Omental fat pad (tissue), 3 donors: ENCODE measurements at regions not wholly inside any gene's neighbourhood (a gene's known extent, or its start where the extent isn't known, plus 50 kb on each side); places are given as distances from the start of the nearest gene placed in this dataset.

Source experiments
- ATAC-seq: fragments of 150-250 bp; one replicate; pipeline ENCODE4 v1.9.1; 2016; ENCODE audit warnings: mild to moderate bottlenecking, moderate library complexity; ENCODE audit not compliant: low FRiP score
- DNase-seq: peaks from one replicate; pipeline ENCODE4 v3.0.0-alpha.2; 2019; ENCODE audit warnings: low spot score
- TF ChIP-seq, protein P1 (sequence below), 3 donors: fragments of 450-650 bp; IDR thresholded peaks; one replicate each; pipeline ENCODE4 v1.5.1; 2016 to 2017; ENCODE audit warnings: antibody characterized with exemption in 3 of 3, mild to moderate bottlenecking in 3 of 3, moderate library complexity in 2 of 3

DNA sequence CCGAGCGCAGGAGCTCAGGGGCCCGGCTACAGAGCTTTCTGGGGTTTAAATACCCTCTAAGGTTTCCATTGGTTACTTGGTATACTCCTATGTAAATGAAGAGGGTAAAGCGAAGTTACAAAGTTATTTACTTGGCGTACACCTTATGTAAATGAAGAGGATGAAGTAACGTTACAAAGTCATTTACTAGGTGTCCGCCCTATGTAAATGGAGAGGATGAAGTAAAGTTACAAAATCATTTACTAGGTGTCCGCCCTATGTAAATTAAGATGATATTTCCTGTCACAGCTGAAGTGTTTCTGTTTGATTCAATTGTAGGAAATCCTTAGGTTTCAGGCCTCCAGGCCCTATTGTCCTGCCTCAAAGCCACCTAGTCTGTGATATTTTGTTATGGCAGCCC is 358.2 kb downstream of the MTRR start:
- DNase-seq (no peak), ATAC-seq (no peak)
- TF ChIP-seq, protein P1, sequence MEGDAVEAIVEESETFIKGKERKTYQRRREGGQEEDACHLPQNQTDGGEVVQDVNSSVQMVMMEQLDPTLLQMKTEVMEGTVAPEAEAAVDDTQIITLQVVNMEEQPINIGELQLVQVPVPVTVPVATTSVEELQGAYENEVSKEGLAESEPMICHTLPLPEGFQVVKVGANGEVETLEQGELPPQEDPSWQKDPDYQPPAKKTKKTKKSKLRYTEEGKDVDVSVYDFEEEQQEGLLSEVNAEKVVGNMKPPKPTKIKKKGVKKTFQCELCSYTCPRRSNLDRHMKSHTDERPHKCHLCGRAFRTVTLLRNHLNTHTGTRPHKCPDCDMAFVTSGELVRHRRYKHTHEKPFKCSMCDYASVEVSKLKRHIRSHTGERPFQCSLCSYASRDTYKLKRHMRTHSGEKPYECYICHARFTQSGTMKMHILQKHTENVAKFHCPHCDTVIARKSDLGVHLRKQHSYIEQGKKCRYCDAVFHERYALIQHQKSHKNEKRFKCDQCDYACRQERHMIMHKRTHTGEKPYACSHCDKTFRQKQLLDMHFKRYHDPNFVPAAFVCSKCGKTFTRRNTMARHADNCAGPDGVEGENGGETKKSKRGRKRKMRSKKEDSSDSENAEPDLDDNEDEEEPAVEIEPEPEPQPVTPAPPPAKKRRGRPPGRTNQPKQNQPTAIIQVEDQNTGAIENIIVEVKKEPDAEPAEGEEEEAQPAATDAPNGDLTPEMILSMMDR (IDR thresholded peaks at IDR 0.05) = no peak

DNA sequence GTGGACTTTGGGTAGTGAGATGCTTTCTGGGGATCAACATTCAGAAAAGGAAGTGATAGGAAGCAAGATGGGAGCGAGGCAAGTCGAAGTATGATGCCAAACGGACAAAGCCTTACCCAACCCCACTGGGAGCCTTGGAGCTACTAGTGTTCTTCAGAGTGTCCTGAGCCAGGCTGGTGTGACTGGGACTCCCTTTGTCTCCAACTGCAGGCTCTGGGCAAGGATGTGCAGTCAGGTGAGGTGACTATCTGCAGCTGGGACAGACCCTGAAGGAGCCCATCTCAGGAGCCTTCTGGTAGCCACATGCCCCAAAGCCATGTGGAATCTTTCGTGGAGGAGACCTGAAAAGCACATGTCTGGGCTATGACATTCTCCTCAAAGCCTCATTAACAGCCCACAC is 360.6 kb downstream of the MTRR start:
- TF ChIP-seq, protein P1 (IDR thresholded peaks at IDR 0.05) = no peak
- DNase-seq (no peak), ATAC-seq (no peak)

DNA sequence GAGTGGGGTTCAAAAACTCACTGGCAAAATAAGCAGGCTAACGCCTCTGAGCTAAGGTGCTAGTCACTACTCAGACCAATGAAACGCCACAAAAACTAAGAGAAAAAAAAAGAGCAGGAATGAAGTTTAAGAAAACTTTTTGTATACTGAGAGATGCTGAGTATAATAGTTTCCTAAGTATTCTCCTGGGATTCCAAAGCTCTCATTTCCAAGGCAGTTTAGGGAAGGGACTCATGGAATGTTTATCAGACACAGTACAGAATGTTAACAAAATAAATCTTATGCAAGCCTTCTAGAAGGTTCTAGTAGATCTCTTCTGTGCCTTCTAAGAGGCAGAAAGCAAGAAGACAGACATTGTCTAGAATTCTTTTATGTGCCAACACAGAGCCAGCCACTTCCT is 361.9 kb downstream of the MTRR start:
- DNase-seq = no peak
- no peak for ATAC-seq
- TF ChIP-seq, protein P1 (IDR thresholded peaks at IDR 0.05) = no peak

DNA sequence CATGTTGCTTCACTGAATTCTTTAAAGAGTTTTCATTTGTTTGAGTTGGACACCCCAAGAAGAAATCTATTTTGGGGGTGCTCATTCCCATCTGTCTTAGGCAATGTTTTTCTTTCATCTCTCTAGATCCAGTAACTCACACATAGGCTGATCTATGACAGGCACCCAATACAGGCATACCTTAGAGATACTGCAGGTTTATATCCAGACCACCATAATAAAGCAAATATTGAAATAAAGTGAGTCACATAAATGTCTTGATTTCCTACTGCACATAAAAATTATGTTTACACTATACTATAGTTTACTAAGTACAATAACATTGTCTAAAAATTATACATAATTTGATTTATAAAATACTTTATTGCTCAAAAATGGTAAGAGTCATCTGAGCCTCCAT is 364.5 kb downstream of the MTRR start:
- ATAC-seq (no peak), DNase-seq (no peak)
- TF ChIP-seq, protein P1 (IDR thresholded peaks at IDR 0.05) = no peak

DNA sequence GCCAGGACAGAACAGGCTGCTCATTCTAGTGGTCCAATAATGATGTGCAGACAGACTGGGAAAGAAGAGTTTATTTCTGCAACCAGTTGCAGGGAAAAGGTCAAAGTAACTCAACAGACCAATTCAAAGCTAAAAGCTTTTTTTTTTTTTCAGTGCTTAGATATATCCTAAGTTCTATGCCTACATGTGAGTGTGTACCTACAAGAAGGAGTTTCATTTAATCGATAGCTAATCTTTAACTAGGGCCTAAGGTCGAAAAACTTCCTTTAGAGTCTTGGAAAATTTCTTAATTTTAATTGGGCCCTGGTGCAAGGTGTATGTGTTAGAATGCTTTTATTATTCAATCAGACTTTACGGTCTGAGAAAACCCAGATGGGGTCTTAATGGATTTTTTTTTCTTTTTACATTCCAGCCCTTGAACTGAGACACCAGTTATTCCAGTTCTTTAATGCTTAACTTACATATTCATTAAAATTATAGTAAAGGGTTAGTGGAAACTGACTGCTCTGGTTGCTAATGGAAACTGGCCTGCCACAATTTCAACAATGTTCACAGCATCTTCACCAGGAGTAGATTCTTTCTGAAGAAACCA is 365.3 kb downstream of the MTRR start:
- ATAC-seq (no peak), DNase-seq (no peak)
- TF ChIP-seq, protein P1 (IDR thresholded peaks at IDR 0.05) = no peak

DNA sequence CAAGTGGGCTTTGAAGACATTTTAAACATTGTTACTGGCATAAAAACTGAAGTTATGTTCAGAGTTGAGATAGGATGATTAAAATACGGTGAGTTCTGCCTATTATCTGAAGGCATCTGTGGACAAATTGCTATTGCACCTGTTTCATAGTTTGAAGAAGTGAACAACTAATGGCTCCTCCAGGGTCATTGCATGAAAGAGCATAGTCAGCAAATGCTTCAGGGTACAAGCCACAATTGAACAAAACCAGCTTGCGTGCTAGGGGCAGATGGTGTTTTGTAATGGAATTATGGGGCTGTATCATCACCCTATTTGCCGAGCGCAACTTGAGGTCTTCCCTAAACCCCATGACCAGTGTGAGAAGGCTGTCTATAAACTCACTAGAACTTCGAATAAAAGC is 369.1 kb downstream of the MTRR start:
- no peak for DNase-seq
- TF ChIP-seq, protein P1 (IDR thresholded peaks at IDR 0.05) = no peak
- no peak for ATAC-seq

DNA sequence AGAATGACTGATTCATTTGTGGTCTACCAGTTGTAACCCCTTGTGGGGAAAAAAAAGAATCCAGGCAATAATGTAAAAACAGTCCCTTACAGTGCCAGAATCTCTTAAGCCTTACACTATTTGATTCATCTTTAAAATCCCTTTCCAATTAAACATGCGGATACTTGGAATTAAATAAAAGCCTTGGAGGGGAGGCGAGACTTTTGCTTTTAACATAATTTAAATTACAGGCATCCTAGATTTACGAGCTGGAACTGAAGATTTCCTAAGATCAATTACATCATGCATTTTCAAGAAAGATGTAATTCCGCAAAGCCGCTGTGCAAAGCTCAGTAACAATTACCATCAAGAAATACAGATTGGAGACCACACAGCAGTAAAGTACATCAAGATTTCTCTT is 370.2 kb downstream of the MTRR start:
- DNase-seq (no peak), ATAC-seq (no peak)
- TF ChIP-seq, protein P1 (IDR thresholded peaks at IDR 0.05) = no peak
